Stimulated activated CD4-positive, alpha-beta T cell treated with anti-CD3 and anti-CD28 coated beads, TNF-alpha, amount 100 ng/mL, for 48 hours (primary cell): ENCODE measurements at regions not wholly inside any gene's neighbourhood (a gene's known extent, or its start where the extent isn't known, plus 50 kb on each side); places are given as distances from the start of the nearest gene placed in this dataset.

Experiments
- DNase-seq, 3 donors: peaks; one replicate each; pipeline ENCODE4 v3.0.0-alpha.2; 2020; ENCODE audit warnings: low read depth in 3 of 3

DNA sequence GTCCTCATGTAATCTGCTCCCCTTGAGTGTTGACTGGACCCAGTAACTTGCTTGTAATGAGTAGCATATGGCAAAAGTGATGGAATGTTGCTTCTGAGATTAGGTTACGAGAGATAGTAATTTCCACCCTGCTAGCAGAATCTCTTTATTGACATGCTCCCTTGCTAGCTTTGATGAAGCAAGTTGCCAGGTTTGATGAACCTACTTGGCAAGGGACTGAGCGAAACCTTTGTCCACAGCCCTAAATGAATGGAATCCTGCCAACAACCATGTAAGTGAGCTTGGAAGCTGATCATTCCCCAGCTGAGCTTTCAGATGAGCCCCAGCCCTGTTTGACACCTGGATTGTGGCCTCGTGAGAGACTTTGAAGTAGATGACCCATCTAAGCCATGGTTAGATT lies 120.8 kb upstream of the PLXNC1 start:
- no peak for DNase-seq

DNA sequence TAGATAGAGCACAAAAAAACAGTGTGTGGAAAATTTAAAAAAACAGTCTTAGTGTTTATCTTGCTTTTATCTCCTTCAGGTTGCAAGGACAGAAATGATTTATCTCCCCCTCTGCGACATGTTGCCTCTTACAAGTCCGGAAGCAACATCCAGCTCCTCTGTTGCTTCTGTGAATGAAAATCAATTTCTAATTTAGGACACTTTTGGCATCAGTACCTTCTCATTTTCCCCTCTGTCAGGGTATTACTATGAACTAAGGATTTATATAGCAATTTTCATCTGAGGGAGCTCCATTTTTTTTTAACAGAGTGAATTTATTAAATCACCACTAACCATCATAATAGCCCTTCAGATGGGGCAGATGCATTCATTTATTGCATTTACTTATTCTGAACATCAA lies 116.6 kb upstream of the PLXNC1 start:
- no peak for DNase-seq

DNA sequence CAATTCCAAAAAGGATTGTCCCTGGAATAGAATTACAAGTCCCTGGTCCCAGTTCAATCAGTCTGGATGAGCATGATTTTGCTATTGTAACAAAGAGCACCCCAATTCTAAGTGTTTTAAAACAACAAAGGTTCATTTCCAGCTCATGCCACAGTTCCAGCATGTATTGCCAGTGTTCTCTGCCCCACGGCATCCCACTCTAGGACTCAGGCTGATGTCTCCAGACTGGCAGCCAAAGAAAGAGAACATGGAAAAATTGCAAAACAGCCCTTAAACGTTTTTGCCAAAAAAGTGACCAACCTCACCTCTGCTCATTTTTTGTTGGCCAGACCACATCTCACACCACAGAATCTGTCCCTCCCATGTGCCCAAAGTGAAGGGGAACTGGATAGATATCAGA lies 116.0 kb upstream of the PLXNC1 start:
- no peak for DNase-seq

DNA sequence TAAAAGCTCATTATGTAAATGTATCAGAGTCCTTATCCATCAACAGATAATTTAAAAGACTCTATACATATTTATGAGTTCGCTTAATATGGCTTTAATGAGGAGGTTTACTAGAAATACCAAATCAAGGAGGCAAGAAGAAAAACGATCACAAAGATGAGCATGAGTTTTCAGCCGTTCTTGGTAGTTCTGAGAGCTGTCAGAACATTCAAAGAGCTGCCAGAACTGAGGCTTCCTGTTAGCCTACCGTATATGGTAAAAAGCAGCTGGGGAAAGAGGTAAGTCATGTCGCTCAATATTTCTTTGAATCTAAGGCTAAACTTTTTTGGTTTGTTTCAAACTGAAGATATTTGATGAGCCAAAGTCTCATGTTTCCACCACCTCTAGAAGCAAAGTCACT lies 115.3 kb upstream of the PLXNC1 start:
- no peak for DNase-seq

DNA sequence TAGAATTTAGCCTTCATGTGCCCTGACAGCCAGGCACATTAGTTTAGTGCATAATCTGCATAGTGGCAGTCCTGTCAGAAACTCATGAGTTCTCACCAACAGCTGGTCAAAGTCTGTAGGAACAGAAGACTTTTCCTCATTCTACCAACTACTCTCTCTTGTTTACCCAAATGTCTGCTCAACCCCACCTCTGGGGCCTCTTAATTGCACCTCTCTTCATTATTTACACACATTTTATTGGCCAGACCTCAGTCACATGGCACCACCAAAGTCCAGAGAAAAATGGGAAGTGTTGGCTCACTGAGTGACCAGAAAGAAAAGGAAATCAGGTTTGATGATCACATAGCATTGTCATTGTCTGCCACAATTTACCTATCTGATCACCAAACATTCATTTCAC lies 114.6 kb upstream of the PLXNC1 start:
- DNase-seq = no peak

DNA sequence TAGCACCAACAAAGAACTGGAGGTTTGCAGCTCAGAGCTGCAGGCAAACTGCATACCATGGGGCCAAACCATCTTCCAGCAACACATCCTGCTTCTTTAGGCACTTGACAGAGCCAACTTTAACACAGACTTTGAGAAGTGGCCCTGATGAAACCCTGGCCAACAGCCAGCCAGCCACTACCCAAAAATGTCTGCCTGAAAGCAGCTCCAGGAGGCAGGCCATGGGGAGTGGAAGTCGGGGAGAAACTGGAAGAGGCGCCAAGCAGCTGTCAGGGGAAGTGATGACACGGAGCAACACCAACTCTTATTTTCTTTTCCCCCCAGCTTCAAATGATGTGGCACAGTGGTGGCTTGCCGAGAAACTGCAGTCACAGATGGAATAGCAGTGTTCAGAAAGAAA lies 110.9 kb upstream of the PLXNC1 start:
- no peak for DNase-seq

DNA sequence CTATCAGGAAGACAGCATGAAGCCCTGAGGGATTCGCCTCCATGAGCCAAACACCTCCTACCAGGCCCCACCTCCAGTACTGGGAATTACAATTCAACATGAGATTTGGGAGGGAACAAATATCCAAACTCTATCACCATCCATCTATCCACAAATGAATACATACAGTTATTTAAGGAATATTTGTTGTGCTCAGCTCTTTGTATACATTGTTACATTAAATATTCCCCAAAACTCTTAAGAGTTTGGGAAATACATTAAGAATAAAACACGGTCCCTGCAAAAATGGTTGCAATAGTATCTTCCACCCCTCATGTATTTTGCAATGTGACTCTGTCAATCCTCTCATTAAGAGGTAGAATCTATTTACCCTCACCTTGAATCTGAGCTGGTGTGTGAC lies 109.8 kb upstream of the PLXNC1 start:
- DNase-seq = no peak

DNA sequence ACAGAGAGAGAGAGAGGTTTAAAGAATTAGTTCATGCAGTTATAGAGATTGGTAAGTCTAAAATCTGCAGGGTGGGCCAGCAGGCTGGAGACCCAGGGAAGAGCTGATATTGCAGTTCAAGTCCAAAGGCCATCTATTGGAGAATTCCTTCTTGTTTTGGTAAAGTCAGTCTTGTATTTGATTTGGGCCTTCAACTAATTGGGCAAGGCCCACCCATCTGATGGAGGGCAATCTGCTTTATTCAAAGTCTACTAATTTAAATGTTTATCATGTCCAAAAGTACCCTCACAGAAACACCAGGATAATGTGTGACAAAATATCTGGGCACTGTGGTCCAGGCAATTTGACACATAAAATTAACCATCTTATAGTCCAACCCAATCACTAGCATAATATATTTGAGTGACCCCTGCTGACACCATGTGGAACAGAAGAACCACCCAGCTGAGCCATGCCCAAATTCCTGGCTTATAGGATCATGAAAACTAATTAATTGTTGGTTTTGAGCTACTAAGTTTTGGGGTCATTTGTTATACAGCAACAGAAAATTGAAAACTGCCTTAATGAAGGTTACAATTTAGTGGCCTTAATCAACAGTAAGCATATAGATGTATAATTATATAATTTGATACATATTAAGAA lies 109.1 kb upstream of the PLXNC1 start:
- DNase-seq = no peak

DNA sequence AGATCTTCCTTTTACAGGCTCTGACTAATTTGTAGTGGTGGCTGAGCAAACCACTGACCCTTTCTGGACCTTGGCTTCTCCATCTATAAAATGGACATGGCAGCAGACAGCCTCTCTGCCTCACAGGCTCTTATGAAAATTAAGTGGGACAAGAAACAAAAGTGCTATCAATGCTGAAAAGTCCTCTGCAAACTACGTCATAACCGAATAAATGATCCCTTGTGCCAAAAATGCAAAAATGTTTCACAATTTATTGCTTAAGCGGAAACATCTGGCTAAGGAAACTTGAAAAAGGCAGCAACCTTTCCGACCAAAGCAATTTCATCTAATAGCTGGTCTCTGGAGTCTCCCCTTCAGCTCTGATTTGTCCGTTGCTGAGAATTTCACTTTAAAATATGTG lies 108.5 kb upstream of the PLXNC1 start:
- no peak for DNase-seq

DNA sequence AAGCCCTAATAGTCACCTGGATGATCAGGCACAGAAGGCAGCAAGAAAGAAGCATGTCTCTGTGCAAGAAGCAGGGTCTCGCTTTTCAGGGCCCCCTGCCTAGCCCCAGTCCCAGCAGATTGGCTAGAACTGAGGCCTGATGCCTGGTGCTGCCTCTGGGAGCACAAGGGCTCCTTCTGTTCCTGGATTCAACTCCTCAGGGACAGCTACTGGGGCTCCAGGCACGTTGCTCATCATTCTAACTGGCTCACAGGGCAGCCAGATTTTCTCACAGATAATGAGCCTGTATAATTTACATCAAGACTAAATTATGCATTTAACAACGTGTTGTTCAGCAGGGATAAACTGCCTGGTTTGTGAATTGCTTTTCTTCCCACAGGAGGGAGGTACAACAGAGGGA lies 106.5 kb upstream of the PLXNC1 start:
- no peak for DNase-seq

DNA sequence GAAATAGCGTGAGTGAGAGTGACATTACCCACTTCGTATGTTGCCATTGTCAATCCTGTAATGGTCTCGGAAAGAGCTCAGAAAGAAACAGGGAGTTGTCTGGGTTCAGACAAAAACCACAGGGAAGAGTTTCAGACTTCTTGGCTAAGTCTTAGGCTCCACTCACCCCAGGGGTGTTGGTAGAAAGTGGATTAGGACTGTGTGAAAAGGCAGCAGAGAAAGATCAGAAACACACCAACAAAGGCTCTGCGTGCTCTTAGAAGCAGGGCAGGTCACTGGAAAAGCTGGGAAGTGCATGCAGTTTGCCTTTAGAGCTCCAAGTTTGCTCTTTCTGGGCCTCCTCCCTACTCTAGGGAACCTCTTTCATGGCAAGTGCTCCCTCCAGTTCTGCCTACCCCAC lies 106.1 kb upstream of the PLXNC1 start:
- DNase-seq = no peak

DNA sequence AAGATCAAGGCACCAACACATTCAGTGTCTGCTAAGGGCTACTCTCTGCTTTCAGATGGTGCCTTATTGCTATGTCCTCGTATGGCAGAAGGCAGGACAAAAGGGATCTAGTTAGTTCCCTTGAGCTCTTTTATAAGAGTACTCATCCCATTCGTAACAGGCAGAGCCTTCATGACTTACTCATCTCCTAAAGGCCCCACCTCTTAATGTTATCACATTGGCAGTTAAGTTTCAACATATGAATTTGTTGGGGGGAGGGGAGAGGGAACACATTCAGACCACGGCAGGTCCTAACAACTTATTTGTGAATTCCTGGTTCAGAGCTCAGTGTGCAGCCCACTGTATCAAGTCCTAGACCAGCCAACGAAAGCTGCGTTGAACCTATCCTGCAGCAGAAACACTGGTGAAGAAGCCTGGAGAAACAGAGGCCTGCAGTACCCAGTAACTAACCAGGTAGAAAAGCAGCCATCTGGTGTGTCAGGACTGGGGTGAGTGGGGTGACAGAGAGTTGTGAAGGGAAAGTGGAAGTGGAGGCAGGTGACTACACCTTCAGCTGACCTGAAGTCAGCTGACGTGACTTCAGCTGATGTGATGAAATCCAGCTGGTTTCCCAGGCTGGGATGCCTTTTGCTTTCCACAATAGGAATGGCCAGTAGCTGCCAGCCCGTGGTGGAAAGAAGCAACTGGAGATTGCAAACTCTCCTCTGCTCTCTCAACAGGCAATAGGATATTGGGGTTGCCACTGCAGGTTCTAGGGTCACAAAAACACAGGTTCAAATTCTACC lies 101.6 kb upstream of the PLXNC1 start:
- no peak for DNase-seq

DNA sequence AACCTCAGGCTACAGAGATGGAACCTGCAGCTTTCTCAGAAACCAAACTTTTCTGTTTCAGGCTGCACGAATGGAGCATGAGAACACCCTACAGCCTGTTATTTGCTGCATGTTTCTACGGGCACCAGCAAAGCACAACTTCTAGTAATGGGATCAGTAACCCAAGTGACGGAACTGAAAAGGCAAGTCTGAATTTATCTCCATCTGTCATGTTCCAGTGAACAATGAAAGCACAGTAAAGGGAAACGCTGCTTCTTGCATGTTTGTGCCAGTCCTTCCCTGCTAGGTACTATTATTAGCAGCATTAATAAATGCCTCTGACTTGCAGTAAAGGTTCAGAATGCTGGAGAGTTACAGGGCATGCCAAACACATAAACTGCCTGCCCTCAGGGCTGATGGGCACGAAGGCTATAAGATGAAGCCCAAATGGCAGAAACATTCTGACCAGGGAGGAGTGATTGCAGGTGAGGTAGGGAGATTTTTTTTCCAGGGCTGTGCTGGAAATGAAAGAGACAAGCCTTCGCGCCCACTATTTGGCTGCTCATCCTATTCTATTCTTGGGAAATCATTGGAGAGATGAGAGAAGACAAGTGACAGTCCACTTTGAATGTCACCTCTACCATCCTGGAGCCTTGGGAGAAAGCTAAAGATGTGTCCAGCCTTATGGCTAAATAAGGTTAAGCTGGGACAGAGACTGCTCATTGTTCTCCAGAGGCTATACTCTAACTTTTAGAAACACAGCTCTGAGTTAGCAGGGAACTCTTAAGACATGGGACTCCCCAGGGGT lies 100.4 kb upstream of the PLXNC1 start:
- no peak for DNase-seq

DNA sequence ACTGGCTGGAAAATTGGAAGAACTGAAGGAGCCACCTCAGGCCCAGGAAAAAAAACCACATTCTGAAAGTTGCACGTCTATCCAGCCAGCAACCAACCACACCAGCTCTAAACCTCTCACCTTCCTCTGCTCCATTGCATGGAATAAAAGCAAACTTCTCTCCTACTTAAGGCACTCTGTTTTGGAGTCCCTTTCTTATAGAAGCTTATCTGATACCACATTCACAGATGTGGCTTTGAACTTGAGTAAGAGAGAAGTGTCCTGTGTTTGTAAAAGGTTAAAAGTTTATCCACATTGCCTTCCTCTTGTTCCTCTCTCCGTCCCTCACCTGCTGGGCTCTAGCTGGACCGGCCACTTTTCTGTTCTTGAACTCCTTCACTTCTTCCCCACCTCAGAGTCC lies 99.6 kb upstream of the PLXNC1 start:
- no peak for DNase-seq

DNA sequence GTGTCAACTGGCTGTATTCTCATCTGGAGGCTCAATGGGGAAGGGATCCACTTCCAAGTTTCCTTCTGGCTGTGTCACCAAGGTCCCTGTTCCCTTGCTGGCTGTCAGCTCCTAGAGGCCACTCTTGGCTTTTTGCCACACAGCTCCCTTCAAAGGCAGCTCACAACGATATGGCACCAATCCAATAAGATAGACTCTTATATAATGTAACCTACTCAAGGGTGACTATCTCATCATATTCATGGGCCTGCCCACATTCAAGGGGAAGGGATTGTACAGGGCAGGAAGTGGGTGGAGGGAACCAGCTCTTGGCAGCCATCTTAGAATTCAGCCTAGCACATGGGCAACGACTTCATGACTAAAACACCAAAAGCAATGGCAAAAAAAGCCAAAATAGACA lies 98.7 kb upstream of the PLXNC1 start:
- DNase-seq = no peak

DNA sequence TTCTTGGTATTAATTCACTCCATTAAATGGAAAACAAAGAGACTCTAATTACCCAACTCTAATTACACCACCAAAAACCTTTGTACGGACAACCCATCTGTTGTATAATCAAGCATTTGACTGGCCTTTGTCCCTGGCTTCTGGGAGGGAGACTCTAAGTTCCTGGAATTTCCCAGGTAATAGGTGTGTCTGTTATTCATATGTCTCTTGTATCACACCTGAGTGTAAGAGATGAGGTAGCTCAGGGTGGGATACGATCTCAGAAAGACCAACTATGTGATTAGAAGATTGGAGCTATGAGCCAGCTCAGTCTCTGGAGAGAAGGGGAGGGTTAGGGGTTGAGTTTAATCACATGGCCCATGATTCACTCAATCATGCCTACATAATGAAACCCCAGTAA lies 94.7 kb upstream of the PLXNC1 start:
- no peak for DNase-seq

DNA sequence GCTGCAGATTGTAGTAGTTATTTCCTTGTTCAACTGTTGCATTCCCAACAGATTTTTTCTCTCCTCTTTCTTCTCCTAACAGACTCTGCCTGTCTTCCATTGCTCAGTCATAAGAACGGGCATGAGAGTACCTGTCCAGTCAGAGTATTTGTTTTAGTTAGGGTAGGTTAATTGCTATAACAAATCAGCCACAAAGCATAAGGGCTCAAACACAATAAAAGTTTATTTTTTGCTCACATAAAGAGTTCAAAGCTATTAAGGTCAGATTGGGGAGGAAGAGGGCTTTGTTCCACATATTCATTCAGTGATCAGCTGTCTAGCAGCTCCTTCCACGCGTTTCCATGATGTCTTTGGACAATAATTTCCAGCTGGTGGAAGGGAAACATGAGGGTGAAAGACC lies 92.8 kb upstream of the PLXNC1 start:
- DNase-seq = no peak

DNA sequence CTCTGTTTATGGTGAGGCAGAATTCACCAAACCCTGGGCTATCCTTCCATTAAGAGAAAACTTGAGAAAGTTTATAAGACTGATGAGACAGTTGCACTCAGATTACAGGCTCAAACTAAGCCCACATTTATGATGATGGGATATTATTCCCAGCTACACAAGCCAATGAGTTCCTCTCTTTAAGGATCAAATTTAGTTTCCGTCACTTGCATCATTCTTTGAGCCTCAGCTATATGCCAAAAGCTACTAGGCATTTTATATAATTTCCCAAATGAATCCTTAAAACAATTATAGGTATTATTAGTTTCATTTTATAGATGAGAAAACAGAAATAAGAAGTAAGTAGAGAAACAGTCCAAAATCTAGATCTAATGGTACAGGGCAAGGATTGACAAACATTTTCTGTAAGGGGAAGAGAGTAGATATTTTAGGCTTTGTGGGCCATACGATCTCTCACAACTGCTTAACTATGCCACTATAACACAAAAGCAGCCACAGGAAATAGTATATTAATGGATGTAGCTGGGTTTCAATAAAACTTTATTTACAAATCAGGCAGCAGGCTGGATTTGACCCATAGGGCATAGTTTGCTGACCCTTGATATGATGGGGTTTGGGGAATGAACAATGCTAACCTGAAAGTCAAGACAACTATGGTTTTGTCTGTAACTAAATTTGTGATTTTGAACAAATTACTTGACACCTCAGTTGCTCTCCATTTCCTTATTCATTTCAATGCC lies 91.8 kb upstream of the PLXNC1 start:
- DNase-seq = no peak

DNA sequence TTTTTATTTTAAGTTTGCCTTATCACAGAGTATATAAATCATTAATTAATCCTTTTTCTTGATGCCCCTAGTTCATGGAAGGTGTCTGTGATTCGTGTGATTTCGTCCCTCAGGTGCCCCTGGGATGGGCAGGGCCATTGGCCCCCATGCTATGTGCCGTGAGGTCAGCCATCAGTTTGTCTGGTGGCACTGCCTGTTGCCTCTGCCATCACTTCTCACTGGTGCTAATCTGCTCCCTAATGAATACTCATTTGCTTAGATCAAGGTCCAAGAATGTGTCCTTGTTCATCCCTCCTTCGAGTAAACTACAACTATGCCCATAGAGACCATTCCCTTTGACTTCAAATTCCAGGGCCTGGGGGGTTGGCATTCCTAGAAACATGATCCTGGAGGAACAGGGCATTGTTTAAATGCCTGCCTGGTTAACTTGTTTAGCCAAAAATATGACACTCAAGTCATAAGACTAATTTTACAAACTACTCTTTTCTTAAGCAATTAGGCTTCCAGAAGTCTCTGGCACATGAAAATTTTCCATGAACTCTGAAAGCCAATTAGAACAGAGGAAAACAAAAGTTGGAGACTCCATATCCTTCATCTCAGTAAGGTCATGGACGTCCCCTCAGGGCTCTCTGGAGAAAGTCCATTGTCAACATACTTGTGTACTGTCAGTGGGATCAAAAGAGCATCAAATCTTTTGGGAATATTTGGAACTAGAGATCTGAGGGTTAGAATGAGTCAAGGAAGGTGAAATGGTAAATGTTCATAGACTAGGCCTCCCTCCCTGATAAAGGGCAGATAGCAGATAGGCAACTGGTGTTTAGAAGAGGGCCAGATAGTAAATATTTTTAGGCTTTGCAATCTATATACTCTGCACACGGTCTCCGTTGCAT lies 90.9 kb upstream of the PLXNC1 start:
- DNase-seq = no peak

DNA sequence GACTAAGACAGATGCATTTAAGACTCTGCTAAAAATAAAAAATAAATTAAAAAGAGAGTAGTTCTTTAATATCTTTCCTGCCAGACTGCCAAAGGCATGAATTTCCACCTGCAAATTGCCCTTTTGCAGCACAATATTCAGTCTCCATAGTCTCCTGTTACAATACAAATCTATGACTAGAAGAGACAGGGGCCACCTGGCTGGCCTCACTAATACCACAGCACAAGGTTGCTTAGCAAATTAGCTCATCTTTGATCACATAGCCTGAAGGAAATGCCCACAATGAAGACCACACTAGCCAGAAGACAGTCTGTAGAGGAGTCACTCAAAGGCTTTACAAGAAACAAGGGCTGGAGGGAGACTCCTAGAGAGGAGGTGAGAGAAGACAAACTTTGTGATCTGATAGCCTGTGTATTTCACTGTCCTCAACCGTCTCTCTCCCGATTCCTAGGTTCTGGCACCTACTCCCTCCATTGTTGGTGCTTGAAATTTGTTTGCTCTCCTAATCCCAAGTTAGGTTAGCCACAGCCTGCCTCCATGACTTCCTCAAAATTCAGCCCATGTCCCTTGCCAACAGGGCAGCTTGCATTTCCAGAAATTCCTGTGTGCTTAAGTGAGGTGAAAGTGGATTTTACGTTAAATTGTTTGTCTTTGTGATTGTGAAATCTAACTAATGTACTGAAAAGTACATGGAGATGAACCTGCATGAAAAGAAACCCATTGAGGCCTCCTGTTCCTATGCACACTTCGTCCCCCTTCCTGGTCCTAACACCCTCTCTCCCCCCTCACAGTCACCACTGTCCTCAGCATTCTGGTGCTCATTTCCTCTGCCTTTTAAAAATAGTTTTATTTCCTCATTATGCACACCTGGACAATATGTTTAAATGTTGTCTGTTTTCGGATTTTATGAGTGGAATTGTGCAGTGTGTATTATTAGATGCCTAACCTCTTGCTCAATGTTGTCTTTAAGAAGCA lies 88.7 kb upstream of the PLXNC1 start:
- no peak for DNase-seq
